ENCODE measurements at regions not wholly inside any gene's neighbourhood (a gene's known extent, or its start where the extent isn't known, plus 50 kb on each side); places are given as distances from the start of the nearest gene placed in this dataset.
"Not testable (repeated sequence)": the region's sequence is repeated elsewhere in the genome, so short reads cannot be mapped to it uniquely, and the experiment has no call there.

DNA sequence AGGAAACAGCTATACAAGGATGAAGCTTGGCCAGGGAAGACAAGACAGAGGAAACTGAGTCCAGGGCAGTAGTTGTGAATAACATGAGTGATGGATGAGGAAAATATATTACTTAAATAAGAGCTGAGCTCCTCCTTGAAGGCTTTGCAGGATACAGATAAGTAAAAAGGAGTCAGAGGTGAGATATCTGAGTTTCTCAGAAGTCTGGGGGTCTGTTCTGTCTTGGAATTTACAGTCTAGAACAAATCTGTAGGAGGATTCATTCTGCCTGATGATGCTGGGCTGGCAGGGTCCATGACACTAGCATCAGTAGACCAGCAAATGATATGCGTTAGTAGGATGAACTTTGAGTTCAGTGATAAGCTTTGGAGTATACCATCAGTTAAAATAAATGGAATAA lies 266.1 kb upstream of the POGK start:
- H3K4me1 Mint-ChIP-seq = no peaks in the 10 kb centered on the region
- H3K27me3 Mint-ChIP-seq = peaks cover 3% of the 10 kb centered on the region
- H3K27ac Mint-ChIP-seq = no peak overlapping the region
- no peaks in the 10 kb centered on the region for H3K36me3 Mint-ChIP-seq
- no peaks in the 10 kb centered on the region for H3K9me3 Mint-ChIP-seq
- H3K4me3 Mint-ChIP-seq = no peak overlapping the region
- DNase-seq = no peak

DNA sequence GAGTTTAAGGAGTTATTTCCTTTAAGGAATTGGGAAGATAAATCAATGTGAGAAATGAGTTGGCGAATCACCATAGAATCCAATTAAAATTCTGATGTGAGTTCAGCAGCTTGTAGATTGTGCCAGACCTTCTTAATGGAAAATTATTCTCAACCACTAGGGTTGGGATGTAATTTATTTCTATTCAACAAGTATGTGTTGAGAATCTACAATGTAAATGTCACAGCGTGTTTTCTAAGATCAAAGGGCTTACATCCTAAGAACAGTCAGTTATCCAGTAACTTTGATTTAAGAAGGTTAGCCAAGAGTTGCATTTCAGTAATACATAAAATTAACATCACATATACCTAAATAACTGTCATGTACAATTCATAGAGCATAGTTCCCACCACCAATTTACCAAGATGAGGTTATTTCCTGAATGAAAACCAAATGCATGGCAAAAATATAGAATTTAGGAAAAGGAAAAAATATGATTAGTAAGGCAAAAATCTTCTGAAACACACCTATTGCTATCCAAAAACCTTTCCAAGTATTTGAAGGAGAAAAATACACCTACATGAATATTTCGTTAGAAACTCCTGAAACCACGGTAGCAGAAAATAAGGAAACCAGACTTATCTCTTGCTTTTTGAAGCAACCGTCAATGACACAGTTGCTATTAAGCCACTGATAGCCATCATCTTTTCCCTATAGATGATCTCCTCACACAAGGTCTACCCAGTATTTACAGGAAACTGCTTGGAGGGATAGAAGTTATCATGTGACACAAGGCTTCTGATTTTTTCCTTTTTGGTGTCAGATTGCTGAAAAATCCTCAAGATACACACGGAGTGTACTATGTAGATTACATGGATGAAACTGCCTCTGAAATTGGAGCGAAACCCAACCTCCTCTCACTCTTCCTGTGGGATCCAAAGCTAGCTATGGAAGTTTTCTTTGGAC lies 259.4 kb upstream of the POGK start:
- no peaks in the 10 kb centered on the region for H3K9me3 Mint-ChIP-seq
- DNase-seq = no peak
- no peaks in the 10 kb centered on the region for H3K36me3 Mint-ChIP-seq
- H3K4me1 Mint-ChIP-seq = no peaks in the 10 kb centered on the region
- H3K27me3 Mint-ChIP-seq = peaks cover 16% of the 10 kb centered on the region
- H3K27ac Mint-ChIP-seq = no peak overlapping the region
- no peak overlapping the region for H3K4me3 Mint-ChIP-seq

DNA sequence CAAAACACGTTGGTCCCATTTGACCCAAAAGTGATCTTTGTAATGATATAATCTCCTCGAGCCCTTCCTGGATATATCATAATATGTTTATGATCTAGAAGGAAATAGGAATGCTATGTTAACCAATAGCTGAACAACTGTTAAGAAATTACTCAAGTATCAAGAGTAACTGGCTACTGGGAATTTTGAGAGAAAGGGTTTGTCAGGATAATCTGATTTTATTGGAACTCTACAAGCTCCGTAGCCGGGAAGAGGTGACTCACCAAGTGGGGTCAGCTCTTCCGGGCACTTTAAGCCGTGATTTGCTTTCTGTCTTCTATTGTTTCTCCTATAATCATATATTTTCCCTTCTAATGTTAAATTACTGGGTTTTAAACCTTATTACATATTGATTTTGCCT lies 250.5 kb upstream of the POGK start:
- Mint-ChIP-seq H3K36me3 (no peaks in the 10 kb centered on the region), H3K4me1 (no peaks in the 10 kb centered on the region), H3K27ac (no peak overlapping the region), H3K9me3 (no peaks in the 10 kb centered on the region), H3K27me3 (peaks cover 11% of the 10 kb centered on the region), H3K4me3 (no peak overlapping the region)
- no peak for DNase-seq

DNA sequence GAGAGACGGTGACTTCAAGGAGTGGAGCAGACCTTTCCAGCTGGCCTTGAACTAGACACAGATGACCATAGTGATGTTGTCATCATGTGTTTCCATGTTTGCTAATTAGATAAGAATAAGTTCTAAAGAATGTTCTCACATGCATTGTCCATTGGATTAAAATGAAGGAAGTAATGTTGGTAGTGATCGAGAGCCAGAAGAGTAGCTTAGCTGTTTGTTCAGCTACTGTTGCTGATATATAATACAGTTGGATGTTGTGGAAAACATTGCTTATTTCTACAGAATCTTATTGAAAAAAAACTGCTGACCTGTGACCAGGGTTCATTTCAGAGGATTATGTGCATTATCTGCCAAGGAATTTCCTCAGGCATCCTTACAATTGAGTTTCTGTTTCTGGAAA lies 249.1 kb upstream of the POGK start:
- H3K4me3 Mint-ChIP-seq = no peak overlapping the region

DNA sequence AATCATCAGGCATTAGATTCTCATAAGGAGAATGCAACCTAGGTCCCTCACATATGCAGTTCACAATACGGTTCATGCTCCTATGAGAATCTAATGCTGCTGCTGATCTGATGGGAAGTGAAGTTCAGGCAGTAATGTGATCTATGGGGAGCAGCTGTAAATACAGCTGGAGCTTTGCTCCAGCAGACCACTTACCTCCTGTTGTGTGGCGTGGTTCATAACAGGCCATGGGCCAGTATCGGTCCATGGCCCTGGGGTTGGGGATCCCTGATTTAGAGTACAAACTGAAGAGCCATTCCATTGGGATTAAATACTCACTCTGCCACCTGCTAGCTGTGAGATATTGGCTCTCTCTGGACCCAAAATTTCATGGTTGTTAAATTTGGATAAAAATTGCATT lies 244.6 kb upstream of the POGK start:
- Mint-ChIP-seq H3K36me3 (no peaks in the 10 kb centered on the region), H3K9me3 (no peaks in the 10 kb centered on the region), H3K4me3 (no peak overlapping the region), H3K27me3 (peaks cover 14% of the 10 kb centered on the region), H3K27ac (no peak overlapping the region), H3K4me1 (no peaks in the 10 kb centered on the region)
- DNase-seq = no peak

More for the DNA sequence above, 249.1 kb upstream of the POGK start:
- no peaks in the 10 kb centered on the region for H3K36me3 Mint-ChIP-seq
- DNase-seq = no peak
- H3K27ac Mint-ChIP-seq = no peak overlapping the region
- peaks cover 11% of the 10 kb centered on the region for H3K27me3 Mint-ChIP-seq
- no peaks in the 10 kb centered on the region for H3K9me3 Mint-ChIP-seq
- no peaks in the 10 kb centered on the region for H3K4me1 Mint-ChIP-seq

DNA sequence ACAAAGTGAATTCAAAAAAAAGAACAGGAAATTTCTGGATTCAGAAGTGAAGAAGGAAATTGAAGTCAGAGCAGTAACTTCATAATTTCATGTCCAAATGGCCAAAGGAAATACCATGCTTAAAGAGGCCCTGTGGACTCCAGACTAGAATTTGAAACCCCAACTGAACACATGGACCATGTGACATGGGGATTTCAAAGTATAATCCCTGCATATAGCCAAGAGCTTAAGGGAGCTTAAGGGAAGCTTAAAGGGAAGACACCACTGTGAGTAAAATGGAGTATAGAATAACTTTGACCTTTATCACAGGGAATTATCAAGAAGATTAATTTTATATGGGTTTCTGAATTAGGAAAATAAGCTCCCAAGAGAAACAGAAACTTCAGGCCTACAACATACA lies 241.8 kb upstream of the POGK start:
- Mint-ChIP-seq H3K27ac (no peak overlapping the region), H3K27me3 (peaks cover 12% of the 10 kb centered on the region), H3K9me3 (no peaks in the 10 kb centered on the region), H3K4me1 (no peaks in the 10 kb centered on the region), H3K4me3 (no peak overlapping the region), H3K36me3 (no peaks in the 10 kb centered on the region)
- no peak for DNase-seq

DNA sequence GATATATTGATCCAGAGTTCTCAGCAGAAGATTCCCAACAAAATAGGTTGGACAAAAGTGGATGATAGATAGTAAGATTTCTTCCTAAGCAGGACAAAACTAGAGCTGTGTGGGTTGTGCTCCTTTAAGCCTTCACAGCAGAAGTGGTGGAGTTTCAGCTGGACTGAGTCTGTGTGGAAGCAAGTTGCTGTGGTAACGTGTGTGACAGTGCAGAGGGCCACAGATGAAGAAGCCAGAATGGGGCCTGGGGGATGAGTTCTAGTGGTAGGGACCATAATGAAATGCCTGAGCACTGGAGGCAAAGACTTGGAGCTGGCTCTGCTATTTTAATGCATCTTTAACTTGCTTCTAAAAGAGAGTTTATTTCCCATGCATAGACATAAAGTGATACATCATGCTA lies 238.7 kb upstream of the POGK start:
- no peak for DNase-seq
- peaks cover 11% of the 10 kb centered on the region for H3K27me3 Mint-ChIP-seq
- no peaks in the 10 kb centered on the region for H3K36me3 Mint-ChIP-seq
- H3K9me3 Mint-ChIP-seq = no peaks in the 10 kb centered on the region
- H3K4me3 Mint-ChIP-seq = no peak overlapping the region
- H3K4me1 Mint-ChIP-seq = no peaks in the 10 kb centered on the region
- no peak overlapping the region for H3K27ac Mint-ChIP-seq

DNA sequence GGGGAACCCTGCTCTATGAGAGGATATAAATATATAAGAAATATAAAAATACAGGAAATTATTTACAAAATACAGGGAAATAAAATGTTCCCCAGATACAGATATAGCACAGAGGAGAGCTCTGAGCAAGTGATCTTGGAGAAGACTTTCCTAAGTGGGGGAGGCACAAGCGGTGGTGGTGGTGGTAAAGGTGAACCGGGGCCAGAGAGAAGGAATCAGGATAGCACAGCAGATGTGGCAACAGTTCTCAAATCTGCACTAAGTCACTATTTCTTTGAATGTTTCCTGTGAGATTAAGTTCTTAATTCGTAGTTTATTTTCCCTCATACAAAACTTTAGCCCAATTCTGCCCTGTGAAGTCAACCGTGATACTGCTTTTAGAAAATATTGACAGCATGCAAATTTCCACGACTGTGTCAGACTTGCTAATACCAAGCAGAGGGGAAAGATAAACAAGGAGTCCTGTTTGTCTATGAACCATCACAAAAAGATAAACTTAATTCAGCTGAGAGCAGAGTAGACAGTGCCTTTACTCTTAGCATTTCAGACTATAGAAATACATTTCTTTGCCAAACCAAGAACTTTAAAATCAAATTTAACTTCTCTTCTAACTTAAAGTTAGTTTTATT lies 237.5 kb upstream of the POGK start:
- H3K4me3 Mint-ChIP-seq = no peak overlapping the region
- no peaks in the 10 kb centered on the region for H3K4me1 Mint-ChIP-seq
- no peaks in the 10 kb centered on the region for H3K9me3 Mint-ChIP-seq
- H3K27ac Mint-ChIP-seq = no peak overlapping the region
- H3K27me3 Mint-ChIP-seq = peaks cover 7% of the 10 kb centered on the region
- no peak for DNase-seq
- H3K36me3 Mint-ChIP-seq = no peaks in the 10 kb centered on the region

DNA sequence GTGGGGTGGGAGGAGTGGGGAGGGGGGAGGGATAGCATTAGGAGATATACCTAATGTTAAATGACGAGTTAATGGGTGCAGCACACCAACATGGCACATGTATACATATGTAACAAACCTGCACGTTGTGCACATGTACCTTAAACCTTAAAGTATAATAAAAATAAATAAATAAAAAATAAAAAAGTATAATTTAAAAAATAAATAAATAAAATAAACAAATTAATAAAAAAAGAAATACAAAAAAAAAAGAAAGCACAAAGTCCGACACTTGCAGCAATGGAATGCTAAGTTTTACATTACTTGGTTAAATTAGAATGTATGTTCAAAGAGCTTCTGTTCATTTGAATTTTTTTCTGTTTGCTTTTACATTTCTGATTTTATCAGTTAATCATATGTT lies 236.5 kb upstream of the POGK start:
- H3K4me3 Mint-ChIP-seq, H3K9me3 Mint-ChIP-seq, H3K36me3 Mint-ChIP-seq, H3K27me3 Mint-ChIP-seq, H3K27ac Mint-ChIP-seq, H3K4me1 Mint-ChIP-seq, DNase-seq: not testable (repeated sequence)

DNA sequence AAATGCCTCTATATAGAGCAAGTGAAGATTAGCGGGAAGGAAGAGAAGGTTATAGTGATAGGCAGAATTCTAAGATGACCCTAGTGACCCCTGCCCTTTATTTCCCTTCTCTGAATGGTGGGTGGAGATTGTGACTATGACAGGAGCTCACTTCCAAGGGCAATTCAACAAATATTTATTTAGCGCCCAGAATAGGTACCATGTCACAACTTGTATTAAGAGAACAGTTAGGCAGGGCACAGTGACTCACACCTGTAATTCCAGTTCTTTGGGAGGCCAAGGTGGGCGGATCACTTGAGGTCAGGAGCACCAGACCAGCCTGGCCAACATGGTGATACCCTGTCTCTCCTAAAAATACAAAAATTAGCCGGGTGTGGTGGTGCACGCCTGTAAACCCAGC lies 236.0 kb upstream of the POGK start:
- Mint-ChIP-seq H3K27ac (no peak overlapping the region), H3K36me3 (no peaks in the 10 kb centered on the region), H3K9me3 (no peaks in the 10 kb centered on the region), H3K4me1 (no peaks in the 10 kb centered on the region), H3K4me3 (no peak overlapping the region), H3K27me3 (peaks cover 4% of the 10 kb centered on the region)
- DNase-seq = no peak

DNA sequence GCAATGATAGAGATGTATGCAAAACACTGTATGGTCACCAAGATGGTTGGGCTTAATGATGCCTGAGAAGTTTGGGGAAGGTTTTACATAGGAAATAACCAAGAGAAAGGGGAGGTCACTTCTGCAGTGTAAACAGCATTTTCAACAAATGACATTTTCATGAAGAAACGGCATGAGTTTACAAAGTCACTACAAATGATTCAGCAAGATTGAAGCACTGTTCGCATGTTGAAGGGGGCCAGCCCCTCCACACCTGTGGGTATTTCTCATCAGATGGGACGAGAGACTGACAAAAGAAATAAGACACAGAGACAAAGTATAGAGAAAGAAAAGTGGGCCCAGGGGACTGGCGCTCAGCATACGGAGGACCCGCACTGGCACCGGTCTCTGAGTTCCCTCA lies 234.1 kb upstream of the POGK start:
- no peak overlapping the region for H3K27ac Mint-ChIP-seq

DNA sequence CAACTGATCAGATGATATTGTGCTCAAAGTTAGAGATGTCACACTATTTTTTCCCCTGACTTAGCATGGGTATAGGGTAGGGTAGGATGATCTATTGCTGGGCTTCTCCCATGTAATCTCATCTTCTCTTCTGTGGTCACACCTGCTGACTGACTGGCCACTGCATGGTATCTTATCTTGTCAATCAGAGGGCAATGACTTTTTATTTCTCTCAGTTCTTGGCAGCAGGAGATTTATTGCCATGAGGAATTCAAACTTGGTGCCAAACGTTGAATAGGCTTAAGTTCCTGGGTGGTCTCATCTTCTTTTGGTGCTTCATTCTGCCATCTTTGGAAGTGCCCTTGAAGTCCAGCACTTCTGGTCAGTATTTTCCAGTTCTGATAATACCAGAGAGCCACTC lies 226.4 kb upstream of the POGK start:
- H3K9me3 Mint-ChIP-seq = no peaks in the 10 kb centered on the region
- no peak overlapping the region for H3K4me3 Mint-ChIP-seq
- no peaks in the 10 kb centered on the region for H3K4me1 Mint-ChIP-seq
- H3K27me3 Mint-ChIP-seq = peaks cover 12% of the 10 kb centered on the region
- no peaks in the 10 kb centered on the region for H3K36me3 Mint-ChIP-seq
- H3K27ac Mint-ChIP-seq = no peak overlapping the region
- no peak for DNase-seq

More for the DNA sequence above, 234.1 kb upstream of the POGK start:
- Mint-ChIP-seq H3K27me3 (peaks cover 4% of the 10 kb centered on the region), H3K4me1 (no peaks in the 10 kb centered on the region), H3K4me3 (no peak overlapping the region), H3K36me3 (no peaks in the 10 kb centered on the region), H3K9me3 (no peaks in the 10 kb centered on the region)
- DNase-seq = no peak

DNA sequence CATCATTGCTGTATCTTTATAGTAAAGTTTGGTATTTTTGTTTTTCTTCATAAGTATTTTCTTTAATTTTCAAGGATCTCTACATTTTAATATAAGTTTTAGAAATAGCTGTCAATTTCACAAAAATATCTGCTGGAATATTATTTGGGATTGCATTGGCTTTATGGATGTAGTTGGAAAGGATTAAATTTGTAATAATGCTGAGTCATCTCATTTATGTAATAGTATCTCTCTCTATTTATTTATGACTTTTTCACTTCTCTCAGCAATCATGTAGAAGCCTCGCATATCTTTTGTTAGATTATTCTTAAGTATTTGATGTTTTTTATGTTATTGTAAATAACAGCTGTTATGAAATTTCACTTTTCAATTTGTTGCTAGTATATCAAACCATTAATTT lies 223.1 kb upstream of the POGK start:
- Mint-ChIP-seq H3K27me3 (peaks cover 24% of the 10 kb centered on the region), H3K36me3 (no peaks in the 10 kb centered on the region), H3K4me3 (no peak overlapping the region), H3K27ac (no peak overlapping the region), H3K9me3 (no peaks in the 10 kb centered on the region), H3K4me1 (no peaks in the 10 kb centered on the region)
- DNase-seq = no peak

DNA sequence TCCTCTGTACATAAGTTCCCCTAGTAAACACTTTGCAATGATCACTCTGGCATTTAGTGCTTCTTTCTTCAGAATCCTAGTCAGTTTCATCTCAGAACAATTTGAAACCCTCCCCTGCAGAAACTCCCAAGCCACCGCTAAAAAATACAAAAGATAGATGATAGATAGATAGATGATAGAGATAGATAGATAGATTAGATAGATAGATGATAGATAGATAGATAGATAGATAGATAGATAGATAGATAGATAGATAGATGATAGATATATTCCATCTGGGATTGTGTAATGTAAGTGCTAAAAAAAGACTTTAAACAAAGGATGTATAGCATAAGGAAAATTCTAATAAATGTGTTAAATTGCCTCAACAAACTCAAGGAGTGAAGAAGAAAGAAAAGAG lies 212.6 kb upstream of the POGK start:
- H3K27ac Mint-ChIP-seq = no peak overlapping the region
- H3K9me3 Mint-ChIP-seq = no peaks in the 10 kb centered on the region
- no peak overlapping the region for H3K4me3 Mint-ChIP-seq
- H3K36me3 Mint-ChIP-seq = no peaks in the 10 kb centered on the region
- H3K4me1 Mint-ChIP-seq = no peaks in the 10 kb centered on the region
- no peak for DNase-seq
- peaks cover 6% of the 10 kb centered on the region for H3K27me3 Mint-ChIP-seq

DNA sequence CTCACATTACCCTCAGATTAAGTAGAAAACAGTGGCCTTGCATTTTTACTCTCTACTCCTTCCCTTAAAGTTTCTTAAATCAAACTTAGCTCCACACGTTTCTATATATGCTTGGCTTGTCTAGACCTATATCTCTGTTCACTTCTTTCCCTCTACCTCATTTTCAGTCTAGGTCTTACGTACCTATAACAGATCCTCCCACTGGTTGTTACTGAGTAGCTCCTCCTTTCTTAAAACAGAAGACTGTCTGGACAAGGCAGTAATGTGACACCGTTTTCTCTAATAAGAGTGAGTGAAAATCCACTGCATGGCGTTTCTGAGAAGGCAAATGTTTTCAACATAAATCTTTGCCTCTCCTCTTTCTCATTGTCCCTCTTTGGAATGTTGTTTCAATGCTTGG lies 211.7 kb upstream of the POGK start:
- Mint-ChIP-seq H3K36me3 (no peaks in the 10 kb centered on the region), H3K27me3 (peaks cover 3% of the 10 kb centered on the region), H3K4me1 (no peaks in the 10 kb centered on the region), H3K4me3 (no peak overlapping the region), H3K9me3 (no peaks in the 10 kb centered on the region), H3K27ac (no peak overlapping the region)
- no peak for DNase-seq

DNA sequence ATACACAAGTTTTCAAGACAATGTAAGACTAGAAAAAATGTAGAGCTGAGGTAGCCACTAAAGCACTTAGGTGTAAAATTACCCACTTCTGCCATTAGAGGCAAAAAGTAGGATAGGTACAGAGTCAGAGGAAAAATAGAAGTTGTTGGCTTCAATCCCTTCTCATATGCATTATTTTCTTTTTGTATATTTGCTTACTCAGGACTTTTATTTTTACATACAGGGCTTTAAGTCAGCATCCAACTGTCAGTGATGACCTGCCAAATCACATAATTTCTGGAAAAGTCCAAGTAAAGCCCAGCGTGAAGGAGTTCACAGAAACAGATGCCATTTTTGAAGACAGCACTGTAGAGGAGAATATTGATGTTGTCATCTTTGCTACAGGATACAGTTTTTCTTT lies 211.0 kb upstream of the POGK start:
- H3K9me3 Mint-ChIP-seq = no peaks in the 10 kb centered on the region
- DNase-seq = no peak
- H3K27ac Mint-ChIP-seq = no peak overlapping the region
- no peak overlapping the region for H3K4me3 Mint-ChIP-seq
- no peaks in the 10 kb centered on the region for H3K36me3 Mint-ChIP-seq
- H3K4me1 Mint-ChIP-seq = no peaks in the 10 kb centered on the region
- H3K27me3 Mint-ChIP-seq = peaks cover 3% of the 10 kb centered on the region

All from activated naive CD8-positive, alpha-beta T cell treated with anti-CD3 and anti-CD28 coated beads for 36 hours (primary cell).